Activated CD8-positive, alpha-beta T cell treated with anti-CD3 and anti-CD28 coated beads for 36 hours (primary cell): ENCODE measurements at regions not wholly inside any gene's neighbourhood (a gene's known extent, or its start where the extent isn't known, plus 50 kb on each side); places are given as distances from the start of the nearest gene placed in this dataset.

Source experiments
- ATAC-seq: fragments of 200-7000 bp; cut with Tn5 transposase; one replicate; pipeline ENCODE4 v1.10.0; 2021; ENCODE audit warnings: mild to moderate bottlenecking, moderate library complexity
- CTCF ChIA-PET: fragments of 350-600 bp; sonication (Branson Sonifier 250); formaldehyde crosslinking; loops from one replicate; lab custom pipeline; 2021; ENCODE audit warnings: antibody characterized with exemption; lab: Charles Lee
- POLR2A ChIA-PET: fragments of 350-600 bp; sonication (Branson Sonifier 250); formaldehyde crosslinking; loops from one replicate; lab custom pipeline; 2021; ENCODE audit warnings: antibody characterized with exemption; lab: Charles Lee
- DNase-seq: peaks from one replicate; pipeline ENCODE4 v3.0.0-alpha.2; 2020
- H3K27ac Mint-ChIP-seq: one replicate; pipeline ENCODE4 v1.8.0; 2021; ENCODE audit warnings: mild to moderate bottlenecking, mixed read lengths
- H3K27me3 Mint-ChIP-seq: one replicate; pipeline ENCODE4 v1.8.0; 2021; ENCODE audit warnings: mixed read lengths
- H3K36me3 Mint-ChIP-seq: one replicate; pipeline ENCODE4 v1.8.0; 2021; ENCODE audit warnings: low read depth, mixed read lengths
- H3K4me1 Mint-ChIP-seq: one replicate; pipeline ENCODE4 v1.8.0; 2021; ENCODE audit warnings: low read depth, mixed read lengths
- H3K4me3 Mint-ChIP-seq: one replicate; pipeline ENCODE4 v1.8.0; 2021; ENCODE audit warnings: mild to moderate bottlenecking, moderate library complexity, mixed read lengths
- H3K9me3 Mint-ChIP-seq: one replicate; pipeline ENCODE4 v1.8.0; 2021; ENCODE audit warnings: mixed read lengths
- intact Hi-C: fragments of 100-400 bp; cut with micrococcal nuclease; formaldehyde crosslinking; loops from one replicate; pipeline ENCODE4 v1.10.0; 2022
- TF ChIP-seq, protein P1 (sequence below): fragments of 200-600 bp; IDR thresholded peaks from one replicate; pipeline ENCODE4 v1.8.0; 2022; ENCODE audit warnings: antibody characterized with exemption, mild to moderate bottlenecking

DNA sequence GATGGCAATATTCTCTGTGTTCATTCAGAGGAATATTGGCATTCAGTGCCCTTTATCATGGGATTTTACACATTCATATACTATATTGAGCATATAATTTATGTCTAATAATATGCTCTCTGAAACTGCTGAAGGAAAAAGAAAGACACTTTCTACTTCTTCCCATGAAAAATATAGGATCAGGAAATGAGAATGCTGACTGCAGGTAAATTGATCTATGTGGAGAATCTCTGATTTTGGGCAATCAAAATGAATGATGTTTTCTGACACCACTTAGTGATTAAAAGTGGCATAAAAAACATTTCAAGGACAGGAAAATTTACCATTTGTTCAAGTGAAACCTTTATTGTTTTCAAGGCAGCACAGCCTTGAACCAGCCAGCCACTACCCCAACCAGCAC lies 260.1 kb upstream of the STXBP5 start:
- H3K36me3 Mint-ChIP-seq, result peaks cover 5% of the 10 kb centered on the region
- H3K4me3 Mint-ChIP-seq, result no peak overlapping the region
- TF ChIP-seq, protein P1, sequence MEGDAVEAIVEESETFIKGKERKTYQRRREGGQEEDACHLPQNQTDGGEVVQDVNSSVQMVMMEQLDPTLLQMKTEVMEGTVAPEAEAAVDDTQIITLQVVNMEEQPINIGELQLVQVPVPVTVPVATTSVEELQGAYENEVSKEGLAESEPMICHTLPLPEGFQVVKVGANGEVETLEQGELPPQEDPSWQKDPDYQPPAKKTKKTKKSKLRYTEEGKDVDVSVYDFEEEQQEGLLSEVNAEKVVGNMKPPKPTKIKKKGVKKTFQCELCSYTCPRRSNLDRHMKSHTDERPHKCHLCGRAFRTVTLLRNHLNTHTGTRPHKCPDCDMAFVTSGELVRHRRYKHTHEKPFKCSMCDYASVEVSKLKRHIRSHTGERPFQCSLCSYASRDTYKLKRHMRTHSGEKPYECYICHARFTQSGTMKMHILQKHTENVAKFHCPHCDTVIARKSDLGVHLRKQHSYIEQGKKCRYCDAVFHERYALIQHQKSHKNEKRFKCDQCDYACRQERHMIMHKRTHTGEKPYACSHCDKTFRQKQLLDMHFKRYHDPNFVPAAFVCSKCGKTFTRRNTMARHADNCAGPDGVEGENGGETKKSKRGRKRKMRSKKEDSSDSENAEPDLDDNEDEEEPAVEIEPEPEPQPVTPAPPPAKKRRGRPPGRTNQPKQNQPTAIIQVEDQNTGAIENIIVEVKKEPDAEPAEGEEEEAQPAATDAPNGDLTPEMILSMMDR, result no peak
- H3K9me3 Mint-ChIP-seq, result peaks cover 13% of the 10 kb centered on the region
- ChIA-PET CTCF (no interaction called here), POLR2A (no interaction called here)
- no peak overlapping the region for H3K27ac Mint-ChIP-seq
- intact Hi-C loops, result no loop called here
- no peaks in the 10 kb centered on the region for H3K4me1 Mint-ChIP-seq
- DNase-seq, result no peak
- ATAC-seq, result no peak
- no peaks in the 10 kb centered on the region for H3K27me3 Mint-ChIP-seq

DNA sequence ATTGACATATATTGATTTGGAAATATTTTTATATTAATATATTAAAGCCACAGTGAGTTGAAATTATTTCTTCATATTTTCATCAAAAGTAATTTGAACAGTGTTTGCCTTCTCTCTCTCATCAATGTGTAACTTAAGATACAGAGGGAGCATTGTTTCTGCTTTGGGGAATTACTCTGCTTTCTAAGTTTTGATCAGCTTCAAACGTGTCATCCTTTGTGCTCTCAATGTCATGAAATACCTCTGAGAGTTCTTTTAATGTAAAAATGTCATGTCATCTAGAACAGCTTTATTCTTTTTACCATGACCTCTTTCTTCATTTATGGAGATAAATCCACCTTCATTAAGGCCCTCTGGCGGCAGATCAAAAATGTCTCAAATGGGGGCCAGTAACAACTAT lies 259.4 kb upstream of the STXBP5 start:
- ChIA-PET POLR2A (no interaction called here), CTCF (no interaction called here)
- Mint-ChIP-seq H3K36me3 (peaks cover 5% of the 10 kb centered on the region), H3K27me3 (no peaks in the 10 kb centered on the region), H3K9me3 (peaks cover 13% of the 10 kb centered on the region), H3K4me3 (no peak overlapping the region), H3K4me1 (peaks cover 2% of the 10 kb centered on the region), H3K27ac (no peak overlapping the region)
- TF ChIP-seq, protein P1, result no peak
- ATAC-seq (no peak), DNase-seq (no peak)
- intact Hi-C loops, result no loop called here

DNA sequence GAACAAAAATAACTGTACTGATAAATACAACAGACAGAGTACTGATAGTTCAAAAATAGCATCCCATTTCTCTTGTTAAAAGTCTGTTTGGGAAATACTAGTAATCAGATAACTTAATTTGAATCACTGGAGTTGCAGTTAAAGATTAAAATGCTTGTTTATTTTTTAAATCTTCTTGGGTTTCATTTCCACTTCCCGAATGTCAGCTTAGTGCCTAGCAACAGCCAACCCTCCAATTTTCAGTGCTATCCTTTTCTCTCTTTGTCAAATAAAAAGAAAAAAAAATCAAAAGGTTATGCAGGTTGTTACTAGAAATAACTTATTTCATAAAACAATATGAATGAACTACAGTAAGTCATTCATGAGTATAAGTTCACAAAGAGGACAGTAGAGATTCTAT lies 257.7 kb upstream of the STXBP5 start:
- Mint-ChIP-seq H3K4me3 (no peak overlapping the region), H3K4me1 (peaks cover 11% of the 10 kb centered on the region), H3K36me3 (peaks cover 5% of the 10 kb centered on the region), H3K27ac (no peak overlapping the region), H3K27me3 (no peaks in the 10 kb centered on the region), H3K9me3 (peaks cover 13% of the 10 kb centered on the region)
- POLR2A ChIA-PET, result no interaction called here
- ATAC-seq (no peak), DNase-seq (no peak)
- CTCF ChIA-PET, result interaction anchor here (0.6 kb wide), 1 partner anchor 32 kb away, joined by 3 read pairs; no protein-coding TSS in a partner anchor
- intact Hi-C loops, result no loop called here
- TF ChIP-seq, protein P1, result no peak

DNA sequence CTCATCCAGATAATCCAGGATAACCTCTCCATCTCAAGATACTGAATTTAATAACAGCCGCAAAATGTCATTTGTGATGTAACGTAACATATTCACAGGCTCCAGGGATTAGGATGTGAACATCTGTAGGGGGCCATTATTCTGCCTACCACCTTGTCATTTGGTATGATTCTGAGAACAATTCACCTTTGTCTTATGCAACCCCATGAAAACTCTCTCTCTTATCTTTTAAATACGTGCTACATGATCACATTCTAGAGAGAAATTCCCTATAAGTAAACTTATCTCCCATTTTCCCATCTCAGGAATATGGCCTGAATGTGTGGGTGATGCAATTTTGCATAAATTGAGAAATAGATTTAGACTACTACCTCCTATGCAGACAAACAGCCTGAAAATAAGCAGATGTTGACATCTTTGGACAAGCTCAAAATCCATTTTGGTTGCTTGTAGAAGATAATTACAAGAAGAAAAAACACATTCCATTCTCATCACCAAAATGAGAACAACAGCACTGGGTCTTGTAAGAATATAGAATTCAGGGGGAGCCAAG lies 255.4 kb upstream of the STXBP5 start:
- no peaks in the 10 kb centered on the region for H3K36me3 Mint-ChIP-seq
- H3K4me3 Mint-ChIP-seq, result no peak overlapping the region
- CTCF ChIA-PET, result interaction anchor here (1.9 kb wide), 1 partner anchor 17 kb away, joined by 4 read pairs; no protein-coding TSS in a partner anchor
- H3K4me1 Mint-ChIP-seq, result peaks cover 11% of the 10 kb centered on the region
- POLR2A ChIA-PET, result interaction anchor here (0.5 to 0.6 kb wide), 2 partner anchors 10 to 31 kb away, joined by 3 read pairs; no protein-coding TSS in a partner anchor
- intact Hi-C loops, result no loop called here
- H3K9me3 Mint-ChIP-seq, result no peaks in the 10 kb centered on the region
- TF ChIP-seq, protein P1, result no peak
- H3K27me3 Mint-ChIP-seq, result no peaks in the 10 kb centered on the region
- no peak for DNase-seq
- no peak overlapping the region for H3K27ac Mint-ChIP-seq
- ATAC-seq, result no peak

DNA sequence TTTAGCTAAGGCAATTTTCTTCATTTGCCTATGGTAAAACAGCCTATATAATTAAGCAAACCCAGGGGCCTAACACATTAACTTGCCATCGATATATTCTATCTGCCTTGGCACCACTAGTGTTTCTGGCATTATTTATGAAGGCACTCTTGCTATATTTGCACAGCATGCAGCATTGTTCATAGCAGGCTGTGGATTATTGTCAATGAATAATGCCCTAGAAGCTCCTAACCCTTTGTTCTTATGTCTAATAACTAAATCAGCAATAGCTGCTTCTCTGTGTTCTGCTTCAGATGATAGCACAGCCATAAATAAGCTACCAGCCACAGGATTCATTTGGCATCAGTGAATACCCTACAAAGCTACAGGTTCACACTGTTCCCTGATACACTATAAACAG lies 254.8 kb upstream of the STXBP5 start:
- ChIA-PET POLR2A (interaction anchor here (0.5 to 0.6 kb wide), 2 partner anchors 10 to 30 kb away, joined by 3 read pairs; no protein-coding TSS in a partner anchor), CTCF (interaction anchor here (1.9 kb wide), 1 partner anchor 18 kb away, joined by 4 read pairs; no protein-coding TSS in a partner anchor)
- TF ChIP-seq, protein P1, result no peak
- Mint-ChIP-seq H3K9me3 (no peaks in the 10 kb centered on the region), H3K27ac (no peak overlapping the region), H3K36me3 (no peaks in the 10 kb centered on the region), H3K4me1 (peaks cover 11% of the 10 kb centered on the region), H3K4me3 (no peak overlapping the region), H3K27me3 (no peaks in the 10 kb centered on the region)
- intact Hi-C loops, result no loop called here
- DNase-seq (no peak), ATAC-seq (no peak)
